ENCODE measurements at regions not wholly inside any gene's neighbourhood (a gene's known extent, or its start where the extent isn't known, plus 50 kb on each side); places are given as distances from the start of the nearest gene placed in this dataset.

DNA sequence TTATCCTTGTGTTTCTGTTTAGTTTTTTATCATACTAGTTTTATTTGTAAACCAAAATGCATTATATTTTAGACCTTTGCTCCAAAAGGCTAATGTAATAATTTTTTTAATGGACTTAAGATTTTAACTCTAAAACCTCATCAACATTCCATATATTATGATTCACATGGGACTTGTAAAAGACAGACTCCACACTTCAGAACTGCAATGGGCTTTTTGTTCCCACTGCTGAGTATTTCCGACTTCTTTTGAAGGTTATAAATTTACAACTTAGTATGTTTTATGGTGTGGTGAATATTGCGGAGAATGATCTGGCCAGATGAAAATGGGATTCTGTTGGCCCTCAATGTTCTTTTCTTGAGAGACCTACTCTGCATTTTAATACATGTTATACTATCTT, 678.5 kb downstream of the USP25 start:
- no peaks in the 10 kb centered on the region for H3K4me1 ChIP-seq
- no peak overlapping the region for H3K4me3 Mint-ChIP-seq (ENCODE audit: unreplicated experiment)
- TF ChIP-seq, protein P1, sequence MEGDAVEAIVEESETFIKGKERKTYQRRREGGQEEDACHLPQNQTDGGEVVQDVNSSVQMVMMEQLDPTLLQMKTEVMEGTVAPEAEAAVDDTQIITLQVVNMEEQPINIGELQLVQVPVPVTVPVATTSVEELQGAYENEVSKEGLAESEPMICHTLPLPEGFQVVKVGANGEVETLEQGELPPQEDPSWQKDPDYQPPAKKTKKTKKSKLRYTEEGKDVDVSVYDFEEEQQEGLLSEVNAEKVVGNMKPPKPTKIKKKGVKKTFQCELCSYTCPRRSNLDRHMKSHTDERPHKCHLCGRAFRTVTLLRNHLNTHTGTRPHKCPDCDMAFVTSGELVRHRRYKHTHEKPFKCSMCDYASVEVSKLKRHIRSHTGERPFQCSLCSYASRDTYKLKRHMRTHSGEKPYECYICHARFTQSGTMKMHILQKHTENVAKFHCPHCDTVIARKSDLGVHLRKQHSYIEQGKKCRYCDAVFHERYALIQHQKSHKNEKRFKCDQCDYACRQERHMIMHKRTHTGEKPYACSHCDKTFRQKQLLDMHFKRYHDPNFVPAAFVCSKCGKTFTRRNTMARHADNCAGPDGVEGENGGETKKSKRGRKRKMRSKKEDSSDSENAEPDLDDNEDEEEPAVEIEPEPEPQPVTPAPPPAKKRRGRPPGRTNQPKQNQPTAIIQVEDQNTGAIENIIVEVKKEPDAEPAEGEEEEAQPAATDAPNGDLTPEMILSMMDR (IDR thresholded peaks at IDR 0.05; ENCODE audit: insufficient read depth in 1 of 2, low read depth in 1 of 2, low read length in 1 of 2, severe bottlenecking in 1 of 2, unreplicated experiment in 1 of 2) = no peak
- no peak overlapping the region for H3K4me3 ChIP-seq (ENCODE audit: low read depth, low read length)
- H3K4me1 Mint-ChIP-seq (ENCODE audit: low read depth, unreplicated experiment) = no peaks in the 10 kb centered on the region
- CTCF ChIA-PET = no interaction called here
- no peak for DNase-seq
- peaks cover 14% of the 10 kb centered on the region for H3K27me3 Mint-ChIP-seq (ENCODE audit: insufficient read depth, unreplicated experiment)
- no TSS peak for BruUV-seq (replicated peaks)
- no peaks in the 10 kb centered on the region for H3K36me3 Mint-ChIP-seq (ENCODE audit: insufficient read depth, unreplicated experiment)
- no peaks in the 10 kb centered on the region for H3K9me3 ChIP-seq
- POLR2A ChIA-PET = no interaction called here
- no peaks in the 10 kb centered on the region for H3K27me3 ChIP-seq (replicated peaks; ENCODE audit: control insufficient read depth, insufficient read depth, low read length)
- no peaks in the 10 kb centered on the region for H3K9me3 Mint-ChIP-seq (ENCODE audit: unreplicated experiment)
- intact Hi-C loops (cut with micrococcal nuclease; ENCODE audit: unreplicated experiment) = loop anchor here (10.0 kb wide), 1 partner anchor 57 kb away; no protein-coding TSS in a partner anchor
- no peaks in the 10 kb centered on the region for H3K36me3 ChIP-seq (ENCODE audit: control insufficient read depth, insufficient read depth, low read length)
- H3K27ac Mint-ChIP-seq (ENCODE audit: unreplicated experiment) = no peak overlapping the region

DNA sequence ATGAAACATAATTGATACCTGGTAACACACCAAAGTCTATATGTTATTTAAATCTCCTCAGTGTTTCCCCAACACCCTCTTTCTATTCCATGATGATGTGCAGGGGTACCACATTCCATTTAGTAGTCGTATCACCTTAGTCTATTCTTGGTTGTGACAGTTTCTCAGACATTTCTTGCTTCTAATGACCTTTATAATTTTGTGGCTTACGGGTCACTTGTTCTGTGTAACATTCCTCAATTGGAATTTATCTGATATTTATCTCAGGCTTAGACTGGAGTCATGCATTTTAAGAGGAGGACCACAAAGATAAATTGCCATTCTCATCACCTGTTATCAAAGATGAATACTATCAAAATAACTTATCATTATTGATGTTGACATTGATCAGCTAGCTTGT, 679.6 kb downstream of the USP25 start:
- ChIA-PET CTCF (no interaction called here), POLR2A (no interaction called here)
- Mint-ChIP-seq H3K9me3 (ENCODE audit: unreplicated experiment) (no peaks in the 10 kb centered on the region), H3K27ac (ENCODE audit: unreplicated experiment) (no peak overlapping the region), H3K4me3 (ENCODE audit: unreplicated experiment) (no peak overlapping the region), H3K4me1 (ENCODE audit: low read depth, unreplicated experiment) (no peaks in the 10 kb centered on the region), H3K27me3 (ENCODE audit: insufficient read depth, unreplicated experiment) (peaks cover 11% of the 10 kb centered on the region), H3K36me3 (ENCODE audit: insufficient read depth, unreplicated experiment) (no peaks in the 10 kb centered on the region)
- Histone ChIP-seq H3K4me3 (ENCODE audit: low read depth, low read length) (no peak overlapping the region), H3K27me3 (replicated peaks; ENCODE audit: control insufficient read depth, insufficient read depth, low read length) (no peaks in the 10 kb centered on the region), H3K36me3 (ENCODE audit: control insufficient read depth, insufficient read depth, low read length) (no peaks in the 10 kb centered on the region), H3K9me3 (no peaks in the 10 kb centered on the region), H3K4me1 (no peaks in the 10 kb centered on the region)
- DNase-seq = no peak
- intact Hi-C loops (cut with micrococcal nuclease; ENCODE audit: unreplicated experiment) = loop anchor here (10.0 kb wide), 1 partner anchor 55 kb away; no protein-coding TSS in a partner anchor
- no TSS peak for BruUV-seq (replicated peaks)
- TF ChIP-seq, protein P1 (IDR thresholded peaks at IDR 0.05; ENCODE audit: insufficient read depth in 1 of 2, low read depth in 1 of 2, low read length in 1 of 2, severe bottlenecking in 1 of 2, unreplicated experiment in 1 of 2) = no peak

DNA sequence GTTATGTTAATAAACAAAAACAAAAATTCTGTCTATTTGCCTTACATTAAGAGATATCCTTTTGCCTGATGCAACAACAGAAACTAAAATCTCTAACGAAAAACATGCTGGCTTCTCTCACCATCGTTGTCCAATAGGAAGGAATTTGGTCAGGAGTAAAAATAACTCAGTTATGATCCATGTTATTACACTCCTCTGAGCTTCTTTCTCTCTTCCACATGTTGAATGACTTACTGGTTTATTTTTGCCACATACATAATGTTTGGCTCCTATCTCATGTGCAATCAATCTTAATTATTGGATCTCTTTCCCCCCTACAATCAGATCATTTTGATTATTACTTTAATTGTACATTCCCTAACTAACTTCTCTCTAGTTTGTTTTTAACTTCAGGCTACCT, 688.4 kb downstream of the USP25 start:
- Mint-ChIP-seq H3K27me3 (ENCODE audit: insufficient read depth, unreplicated experiment) (no peaks in the 10 kb centered on the region), H3K9me3 (ENCODE audit: unreplicated experiment) (no peaks in the 10 kb centered on the region), H3K4me3 (ENCODE audit: unreplicated experiment) (no peak overlapping the region), H3K36me3 (ENCODE audit: insufficient read depth, unreplicated experiment) (no peaks in the 10 kb centered on the region), H3K4me1 (ENCODE audit: low read depth, unreplicated experiment) (no peaks in the 10 kb centered on the region), H3K27ac (ENCODE audit: unreplicated experiment) (no peak overlapping the region)
- TF ChIP-seq, protein P1 (IDR thresholded peaks at IDR 0.05; ENCODE audit: insufficient read depth in 1 of 2, low read depth in 1 of 2, low read length in 1 of 2, severe bottlenecking in 1 of 2, unreplicated experiment in 1 of 2) = no peak
- intact Hi-C loops (cut with micrococcal nuclease; ENCODE audit: unreplicated experiment) = no loop called here
- Histone ChIP-seq H3K4me1 (no peaks in the 10 kb centered on the region), H3K36me3 (ENCODE audit: control insufficient read depth, insufficient read depth, low read length) (no peaks in the 10 kb centered on the region), H3K27me3 (replicated peaks; ENCODE audit: control insufficient read depth, insufficient read depth, low read length) (no peaks in the 10 kb centered on the region), H3K9me3 (no peaks in the 10 kb centered on the region), H3K4me3 (ENCODE audit: low read depth, low read length) (no peak overlapping the region)
- POLR2A ChIA-PET = no interaction called here
- BruUV-seq (replicated peaks) = no TSS peak
- CTCF ChIA-PET = no interaction called here
- no peak for DNase-seq
